ENCODE measurements at regions not wholly inside any gene's neighbourhood (a gene's known extent, or its start where the extent isn't known, plus 50 kb on each side); places are given as distances from the start of the nearest gene placed in this dataset.

GRCh38 chr1:106584107-106584506 is 472.4 kb upstream of the PRMT6 start:
- no peak for TF ChIP-seq CTCF (IDR thresholded peaks at IDR 0.05; ENCODE audit: unreplicated experiment)
- Mint-ChIP-seq H3K4me3 (ENCODE audit: unreplicated experiment) (no peak overlapping the region), H3K9me3 (ENCODE audit: unreplicated experiment) (no peaks in the 10 kb centered on the region), H3K27ac (ENCODE audit: unreplicated experiment) (no peak overlapping the region), H3K4me1 (ENCODE audit: unreplicated experiment) (no peaks in the 10 kb centered on the region), H3K36me3 (ENCODE audit: low read depth, unreplicated experiment) (no peaks in the 10 kb centered on the region), H3K27me3 (ENCODE audit: unreplicated experiment) (peaks cover 1% of the 10 kb centered on the region)
- DNase-seq (ENCODE audit: low spot score), result no peak

GRCh38 chr1:106584676-106585075 is 471.8 kb upstream of the PRMT6 start:
- no peak for DNase-seq (ENCODE audit: low spot score)
- Mint-ChIP-seq H3K27me3 (ENCODE audit: unreplicated experiment) (peaks cover 1% of the 10 kb centered on the region), H3K27ac (ENCODE audit: unreplicated experiment) (no peak overlapping the region), H3K4me1 (ENCODE audit: unreplicated experiment) (no peaks in the 10 kb centered on the region), H3K36me3 (ENCODE audit: low read depth, unreplicated experiment) (no peaks in the 10 kb centered on the region), H3K4me3 (ENCODE audit: unreplicated experiment) (no peak overlapping the region), H3K9me3 (ENCODE audit: unreplicated experiment) (no peaks in the 10 kb centered on the region)
- TF ChIP-seq CTCF (IDR thresholded peaks at IDR 0.05; ENCODE audit: unreplicated experiment), result no peak

- Mint-ChIP-seq H3K36me3 (ENCODE audit: low read depth, unreplicated experiment) (no peaks in the 10 kb centered on the region), H3K4me3 (ENCODE audit: unreplicated experiment) (no peak overlapping the region), H3K27ac (ENCODE audit: unreplicated experiment) (no peak overlapping the region), H3K27me3 (ENCODE audit: unreplicated experiment) (peaks cover 1% of the 10 kb centered on the region), H3K9me3 (ENCODE audit: unreplicated experiment) (no peaks in the 10 kb centered on the region), H3K4me1 (ENCODE audit: unreplicated experiment) (no peaks in the 10 kb centered on the region)
- DNase-seq (ENCODE audit: low spot score), result no peak
- no peak for TF ChIP-seq CTCF (IDR thresholded peaks at IDR 0.05; ENCODE audit: unreplicated experiment)
Measured at GRCh38 chr1:106600626-106601025, 455.8 kb upstream of the PRMT6 start.

- H3K4me3 Mint-ChIP-seq (ENCODE audit: unreplicated experiment), result no peak overlapping the region
- H3K4me1 Mint-ChIP-seq (ENCODE audit: unreplicated experiment), result no peaks in the 10 kb centered on the region
- DNase-seq (ENCODE audit: low spot score), result no peak
- H3K9me3 Mint-ChIP-seq (ENCODE audit: unreplicated experiment), result no peaks in the 10 kb centered on the region
- no peak overlapping the region for H3K27ac Mint-ChIP-seq (ENCODE audit: unreplicated experiment)
- TF ChIP-seq CTCF (IDR thresholded peaks at IDR 0.05; ENCODE audit: unreplicated experiment), result no peak
- H3K27me3 Mint-ChIP-seq (ENCODE audit: unreplicated experiment), result no peaks in the 10 kb centered on the region
- H3K36me3 Mint-ChIP-seq (ENCODE audit: low read depth, unreplicated experiment), result no peaks in the 10 kb centered on the region
Measured at GRCh38 chr1:106603616-106604015, 452.9 kb upstream of the PRMT6 start.

GRCh38 chr1:106608841-106609240 is 447.6 kb upstream of the PRMT6 start:
- no peak for TF ChIP-seq CTCF (IDR thresholded peaks at IDR 0.05; ENCODE audit: unreplicated experiment)
- H3K27ac Mint-ChIP-seq (ENCODE audit: unreplicated experiment), result no peak overlapping the region
- H3K4me1 Mint-ChIP-seq (ENCODE audit: unreplicated experiment), result no peaks in the 10 kb centered on the region
- H3K36me3 Mint-ChIP-seq (ENCODE audit: low read depth, unreplicated experiment), result no peaks in the 10 kb centered on the region
- no peaks in the 10 kb centered on the region for H3K27me3 Mint-ChIP-seq (ENCODE audit: unreplicated experiment)
- H3K4me3 Mint-ChIP-seq (ENCODE audit: unreplicated experiment), result no peak overlapping the region
- no peak for DNase-seq (ENCODE audit: low spot score)
- H3K9me3 Mint-ChIP-seq (ENCODE audit: unreplicated experiment), result no peaks in the 10 kb centered on the region
